Pancreas (tissue), 10 donors: ENCODE measurements at regions not wholly inside any gene's neighbourhood (a gene's known extent, or its start where the extent isn't known, plus 50 kb on each side); places are given as distances from the start of the nearest gene placed in this dataset.
"Not testable (repeated sequence)": the region's sequence is repeated elsewhere in the genome, so short reads cannot be mapped to it uniquely, and the experiment has no call there.

Experiments
- ATAC-seq, 4 donors: fragments of 200-7000 bp; cut with Tn5 transposase; one replicate each; pipeline versions ENCODE4 v1.8.0 to v1.9.1; 2020; ENCODE audit warnings: mild to moderate bottlenecking in 4 of 4, moderate library complexity in 4 of 4
- DNase-seq, 6 donors: peaks; one replicate each; pipeline ENCODE4 v3.0.0-alpha.2; 2020
- FAIRE-seq: peaks from 2 replicates; lab custom pipeline; 2012; peaks lifted over from hg19 to GRCh38; lab: Jason Lieb, UNC
- H3K27ac ChIP-seq, 4 donors: fragments of 200-600 bp; sonication (generic); 1 replicate in 3 of 4; 2 replicates in 1 of 4; pipeline versions ENCODE4 v1.5.0 to v1.8.0; 2020
- H3K27me3 ChIP-seq, 4 donors: fragments of 200-600 bp; one replicate each; pipeline ENCODE4 v1.8.0; 2021
- H3K36me3 ChIP-seq, 3 donors: fragments of 200-600 bp; sonication (generic) in 1 of 3; one replicate each; pipeline versions ENCODE4 v1.5.0 to v1.8.0; 2020 to 2021
- H3K4me1 ChIP-seq, 3 donors: fragments of 200-600 bp; one replicate each; pipeline ENCODE4 v1.8.0; 2021
- H3K4me3 ChIP-seq, 4 donors: fragments of 200-600 bp; sonication (generic) in 2 of 4; one replicate each; pipeline versions ENCODE4 v1.5.0 to v1.8.0; 2020 to 2021
- H3K9me3 ChIP-seq, 4 donors: fragments of 200-600 bp; one replicate each; pipeline ENCODE4 v1.8.0; 2021
- WGBS, 2 donors: extraction: QIAGEN DNeasy Blood & Tissue Kit; methylation state at CpG; one replicate each; pipeline ENCODE4 v1.1.7; 2013; 5-methylcytosine and 5-hydroxymethylcytosine counted together
- intact Hi-C, 3 donors: fragments of 100-400 bp; cut with DNase I; formaldehyde crosslinking; loops; one replicate each; pipeline versions ENCODE4 v1.11.1 to v1.14.2; 2022
- TF ChIP-seq, protein P1 (sequence below), 4 donors: fragments of 200-600 bp; sonication (generic) in 3 of 4; IDR thresholded peaks; one replicate each; pipeline versions ENCODE4 v1.5.0 to v1.8.0; 2021; ENCODE audit warnings: antibody characterized with exemption in 4 of 4
- donor health status: healthy with polysubstance abuse.
- donor health status: DM: no; HTN: no; CAD: no; lungs with moderate emphysema.
- donor health status: DM: no; HTN: no; CAD: no.
- donor health status: control.
- donor health status: control.
- donor health status: Bipolar disorder and iron deficiency.
- donor health status: DM: yes; HTN: yes; CAD: no.
- donor health status: DM: no; HTN: no; CAD: no.
- donor health status: DM: no; HTN: no; CAD: no.
- donor health status: DM: yes; HTN: yes; CAD: no.

DNA sequence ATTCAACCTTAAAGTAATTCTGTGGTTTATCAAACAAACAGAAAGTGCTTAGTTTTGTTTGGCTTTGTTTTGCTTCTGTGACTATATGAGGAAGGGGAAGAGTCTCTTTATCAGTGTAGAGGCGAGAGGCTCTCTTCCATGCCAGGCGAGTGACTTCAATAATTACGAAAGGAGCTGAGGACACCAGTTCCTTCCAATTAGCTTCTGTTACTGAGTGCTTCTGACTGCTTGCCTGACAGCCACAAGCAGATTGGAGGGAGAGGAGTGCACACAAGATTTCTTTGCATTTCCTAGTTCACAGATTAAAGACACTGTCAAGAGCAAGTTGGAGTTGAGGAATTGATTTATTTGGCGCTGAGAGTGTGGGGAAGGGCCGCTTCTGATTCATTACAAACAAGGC, 1484.5 kb upstream of the TENM4 start:
- H3K9me3 ChIP-seq: no peaks in the 10 kb centered on the region
- H3K27ac ChIP-seq: no peak overlapping the region
- DNase-seq (no peak), FAIRE-seq (no peak), ATAC-seq (no peak)
- no peaks in the 10 kb centered on the region for H3K4me1 ChIP-seq
- no peak overlapping the region for H3K4me3 ChIP-seq
- H3K27me3 ChIP-seq: no peaks in the 10 kb centered on the region
- 65 to 79% methylated on average over 5 of the region's 5 CpGs for WGBS, 2 donors
- TF ChIP-seq, protein P1, sequence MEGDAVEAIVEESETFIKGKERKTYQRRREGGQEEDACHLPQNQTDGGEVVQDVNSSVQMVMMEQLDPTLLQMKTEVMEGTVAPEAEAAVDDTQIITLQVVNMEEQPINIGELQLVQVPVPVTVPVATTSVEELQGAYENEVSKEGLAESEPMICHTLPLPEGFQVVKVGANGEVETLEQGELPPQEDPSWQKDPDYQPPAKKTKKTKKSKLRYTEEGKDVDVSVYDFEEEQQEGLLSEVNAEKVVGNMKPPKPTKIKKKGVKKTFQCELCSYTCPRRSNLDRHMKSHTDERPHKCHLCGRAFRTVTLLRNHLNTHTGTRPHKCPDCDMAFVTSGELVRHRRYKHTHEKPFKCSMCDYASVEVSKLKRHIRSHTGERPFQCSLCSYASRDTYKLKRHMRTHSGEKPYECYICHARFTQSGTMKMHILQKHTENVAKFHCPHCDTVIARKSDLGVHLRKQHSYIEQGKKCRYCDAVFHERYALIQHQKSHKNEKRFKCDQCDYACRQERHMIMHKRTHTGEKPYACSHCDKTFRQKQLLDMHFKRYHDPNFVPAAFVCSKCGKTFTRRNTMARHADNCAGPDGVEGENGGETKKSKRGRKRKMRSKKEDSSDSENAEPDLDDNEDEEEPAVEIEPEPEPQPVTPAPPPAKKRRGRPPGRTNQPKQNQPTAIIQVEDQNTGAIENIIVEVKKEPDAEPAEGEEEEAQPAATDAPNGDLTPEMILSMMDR (IDR thresholded peaks at IDR 0.05): no peak
- no peaks in the 10 kb centered on the region for H3K36me3 ChIP-seq
- intact Hi-C loops: no loop called here

- H3K4me1 ChIP-seq, ATAC-seq, H3K4me3 ChIP-seq, H3K9me3 ChIP-seq, H3K27ac ChIP-seq, H3K36me3 ChIP-seq, intact Hi-C loops, FAIRE-seq, DNase-seq, H3K27me3 ChIP-seq: not testable (repeated sequence)
These were observed 1480.5 kb upstream of the TENM4 start for GRCh38 chr11:80921310-80921709.

- H3K36me3 ChIP-seq: no peaks in the 10 kb centered on the region
- H3K9me3 ChIP-seq: no peaks in the 10 kb centered on the region
- TF ChIP-seq, protein P1 (IDR thresholded peaks at IDR 0.05): no peak
- intact Hi-C loops: no loop called here
- H3K4me3 ChIP-seq: no peak overlapping the region
- ATAC-seq (no peak), DNase-seq (no peak), FAIRE-seq (no peak)
- WGBS, 2 donors: 69 to 81% methylated on average over 1 of the region's 1 CpG
- H3K4me1 ChIP-seq: no peaks in the 10 kb centered on the region
- no peak overlapping the region for H3K27ac ChIP-seq
- no peaks in the 10 kb centered on the region for H3K27me3 ChIP-seq
These were observed 1475.5 kb upstream of the TENM4 start for GRCh38 chr11:80916173-80916798.

DNA sequence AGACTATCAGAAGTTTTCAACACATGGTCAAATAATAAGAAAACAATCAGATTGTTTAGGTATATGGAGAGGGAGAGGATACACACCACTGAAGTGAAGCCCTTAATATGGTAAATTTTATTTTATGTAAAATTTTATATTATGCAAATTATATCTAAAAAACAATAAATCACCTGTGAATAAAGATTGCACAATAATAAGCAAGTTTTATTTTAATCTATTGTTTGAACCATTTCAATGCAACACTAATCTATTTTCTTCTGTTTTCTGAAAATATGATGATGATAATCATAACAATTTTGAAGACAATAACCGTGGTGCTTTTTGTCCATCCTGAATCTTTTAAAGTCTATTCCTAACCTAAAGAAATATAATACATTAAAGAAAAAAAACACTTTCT, 1473.5 kb upstream of the TENM4 start:
- no peaks in the 10 kb centered on the region for H3K36me3 ChIP-seq
- H3K27ac ChIP-seq: no peak overlapping the region
- no peaks in the 10 kb centered on the region for H3K27me3 ChIP-seq
- FAIRE-seq (no peak), DNase-seq (no peak), ATAC-seq (no peak)
- no peaks in the 10 kb centered on the region for H3K4me1 ChIP-seq
- TF ChIP-seq, protein P1 (IDR thresholded peaks at IDR 0.05): no peak
- H3K9me3 ChIP-seq: no peaks in the 10 kb centered on the region
- 58 to 79% methylated on average over 1 of the region's 1 CpG for WGBS, 2 donors
- intact Hi-C loops: no loop called here
- H3K4me3 ChIP-seq: no peak overlapping the region

GRCh38 chr11:80911666-80912065, 1470.8 kb upstream of the TENM4 start:
- H3K27ac ChIP-seq: no peak overlapping the region
- no peaks in the 10 kb centered on the region for H3K9me3 ChIP-seq
- no peak overlapping the region for H3K4me3 ChIP-seq
- no peak for ATAC-seq
- TF ChIP-seq, protein P1 (IDR thresholded peaks at IDR 0.05): no peak
- no peaks in the 10 kb centered on the region for H3K4me1 ChIP-seq
- H3K36me3 ChIP-seq: no peaks in the 10 kb centered on the region
- intact Hi-C loops: no loop called here
- H3K27me3 ChIP-seq: no peaks in the 10 kb centered on the region
- WGBS, 2 donors: 60 to 65% methylated on average over 1 of the region's 1 CpG
- DNase-seq: no peak
- no peak for FAIRE-seq
